ENCODE measurements at regions not wholly inside any gene's neighbourhood (a gene's known extent, or its start where the extent isn't known, plus 50 kb on each side); places are given as distances from the start of the nearest gene placed in this dataset.
A peak's percentile ranks its signal among the peaks of the same experiment; 100 is the strongest.

GRCh38 chr2:145769011-145769716 is 1249.2 kb upstream of the ZEB2 start:
- Histone ChIP-seq H3K9me3 (ENCODE audit: control insufficient read depth in 2 of 3, insufficient read depth in 1 of 3, low read length in 3 of 3) (no peaks in the 10 kb centered on the region), H3K27ac (ENCODE audit: low read depth in 2 of 2, low read length in 2 of 2) (no peak overlapping the region), H3K27me3 (ENCODE audit: control insufficient read depth, insufficient read depth, low read length) (no peaks in the 10 kb centered on the region), H3K9ac (ENCODE audit: low read length in 3 of 3) (no peak overlapping the region), H3K36me3 (ENCODE audit: control insufficient read depth in 2 of 3, insufficient read depth in 3 of 3, low read length in 3 of 3) (no peaks in the 10 kb centered on the region), H3K4me3 (ENCODE audit: low read length in 3 of 3) (no peak overlapping the region), H3K4me1 (ENCODE audit: control insufficient read depth in 2 of 3, insufficient read depth in 2 of 3, low read depth in 1 of 3, low read length in 3 of 3) (no peaks in the 10 kb centered on the region)
- intact Hi-C loops (cut with DNase I) = no loop called here
- TF ChIP-seq, protein P1, sequence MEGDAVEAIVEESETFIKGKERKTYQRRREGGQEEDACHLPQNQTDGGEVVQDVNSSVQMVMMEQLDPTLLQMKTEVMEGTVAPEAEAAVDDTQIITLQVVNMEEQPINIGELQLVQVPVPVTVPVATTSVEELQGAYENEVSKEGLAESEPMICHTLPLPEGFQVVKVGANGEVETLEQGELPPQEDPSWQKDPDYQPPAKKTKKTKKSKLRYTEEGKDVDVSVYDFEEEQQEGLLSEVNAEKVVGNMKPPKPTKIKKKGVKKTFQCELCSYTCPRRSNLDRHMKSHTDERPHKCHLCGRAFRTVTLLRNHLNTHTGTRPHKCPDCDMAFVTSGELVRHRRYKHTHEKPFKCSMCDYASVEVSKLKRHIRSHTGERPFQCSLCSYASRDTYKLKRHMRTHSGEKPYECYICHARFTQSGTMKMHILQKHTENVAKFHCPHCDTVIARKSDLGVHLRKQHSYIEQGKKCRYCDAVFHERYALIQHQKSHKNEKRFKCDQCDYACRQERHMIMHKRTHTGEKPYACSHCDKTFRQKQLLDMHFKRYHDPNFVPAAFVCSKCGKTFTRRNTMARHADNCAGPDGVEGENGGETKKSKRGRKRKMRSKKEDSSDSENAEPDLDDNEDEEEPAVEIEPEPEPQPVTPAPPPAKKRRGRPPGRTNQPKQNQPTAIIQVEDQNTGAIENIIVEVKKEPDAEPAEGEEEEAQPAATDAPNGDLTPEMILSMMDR (IDR thresholded peaks at IDR 0.05; ENCODE audit: borderline replicate concordance, extremely low read depth, insufficient read depth) = no peak
- FAIRE-seq (no peak), DNase-seq (no peak)

- Histone ChIP-seq H3K36me3 (ENCODE audit: control insufficient read depth in 2 of 3, insufficient read depth in 3 of 3, low read length in 3 of 3) (no peaks in the 10 kb centered on the region), H3K27me3 (ENCODE audit: control insufficient read depth, insufficient read depth, low read length) (no peaks in the 10 kb centered on the region), H3K9me3 (ENCODE audit: control insufficient read depth in 2 of 3, insufficient read depth in 1 of 3, low read length in 3 of 3) (no peaks in the 10 kb centered on the region), H3K4me1 (ENCODE audit: control insufficient read depth in 2 of 3, insufficient read depth in 2 of 3, low read depth in 1 of 3, low read length in 3 of 3) (no peaks in the 10 kb centered on the region), H3K27ac (ENCODE audit: low read depth in 2 of 2, low read length in 2 of 2) (no peak overlapping the region), H3K4me3 (ENCODE audit: low read length in 3 of 3) (no peak overlapping the region), H3K9ac (ENCODE audit: low read length in 3 of 3) (no peak overlapping the region)
- TF ChIP-seq, protein P1 (IDR thresholded peaks at IDR 0.05; ENCODE audit: borderline replicate concordance, extremely low read depth, insufficient read depth) = no peak
- intact Hi-C loops (cut with DNase I) = no loop called here
- DNase-seq (no peak), FAIRE-seq (no peak)
These were observed 1246.0 kb upstream of the ZEB2 start for GRCh38 chr2:145765874-145766273.

GRCh38 chr2:145764631-145765030 is 1244.7 kb upstream of the ZEB2 start:
- Histone ChIP-seq H3K27ac (ENCODE audit: low read depth in 2 of 2, low read length in 2 of 2) (no peak overlapping the region), H3K9me3 (ENCODE audit: control insufficient read depth in 2 of 3, insufficient read depth in 1 of 3, low read length in 3 of 3) (no peaks in the 10 kb centered on the region), H3K9ac (ENCODE audit: low read length in 3 of 3) (no peak overlapping the region), H3K4me1 (ENCODE audit: control insufficient read depth in 2 of 3, insufficient read depth in 2 of 3, low read depth in 1 of 3, low read length in 3 of 3) (no peaks in the 10 kb centered on the region), H3K27me3 (ENCODE audit: control insufficient read depth, insufficient read depth, low read length) (no peaks in the 10 kb centered on the region), H3K36me3 (ENCODE audit: control insufficient read depth in 2 of 3, insufficient read depth in 3 of 3, low read length in 3 of 3) (no peaks in the 10 kb centered on the region), H3K4me3 (ENCODE audit: low read length in 3 of 3) (no peak overlapping the region)
- FAIRE-seq (no peak), DNase-seq (peak; percentile 45 to 85 (median 63))
- intact Hi-C loops (cut with DNase I) = no loop called here
- TF ChIP-seq, protein P1 (IDR thresholded peaks at IDR 0.05; ENCODE audit: borderline replicate concordance, extremely low read depth, insufficient read depth) = no peak

Measured in kidney (tissue), 13 donors.